GM12878 (cell line): ENCODE measurements at regions not wholly inside any gene's neighbourhood (a gene's known extent, or its start where the extent isn't known, plus 50 kb on each side); places are given as distances from the start of the nearest gene placed in this dataset.
A peak's percentile ranks its signal among the peaks of the same experiment; 100 is the strongest.

Experiments
- ATAC-seq: fragments of 200-7000 bp; cut with Tn5 transposase; 3 replicates; pipeline ENCODE4 v1.9.1; 2020; ENCODE audit warnings: mild to moderate bottlenecking, moderate library complexity
- BruUV-seq: library from RNA; stranded (reverse); fragments of 400-500 nt; replicated peaks from 2 replicates; lab custom pipeline; 2021; lab: Mats Ljungman, UMichigan
- CTCF ChIA-PET: fragments of 300-600 bp; sonication (Branson Sonifier 250); formaldehyde crosslinking; extraction: SDS; loops from one replicate; lab custom pipeline; 2021; ENCODE audit warnings: inconsistent platforms; lab: Yijun Ruan, JAX
- POLR2A ChIA-PET: fragments of 350-600 bp; formaldehyde crosslinking; extraction: SDS; loops from one replicate; lab custom pipeline; 2021; ENCODE audit warnings: inconsistent platforms; lab: Charles Lee
- RAD21 ChIA-PET: fragments of 300-600 bp; sonication (Branson Sonifier 250); formaldehyde crosslinking; loops from one replicate; lab custom pipeline; 2023; ENCODE audit warnings: antibody characterized with exemption; ENCODE audit not compliant: unreplicated experiment; lab: Charles Lee
- SMC1A ChIA-PET: fragments of 300-600 bp; sonication (Branson Sonifier 250); formaldehyde crosslinking; loops from one replicate; lab custom pipeline; 2023; ENCODE audit not compliant: unreplicated experiment, uncharacterized antibody; lab: Charles Lee
- DNase-seq: peaks from one replicate; pipeline ENCODE4 v3.0.0-alpha.2; 2011; ENCODE audit warnings: low read depth, low spot score
- FAIRE-seq: peaks from 3 replicates; lab custom pipeline; 2011; peaks lifted over from hg19 to GRCh38; lab: Jason Lieb, UNC
- H2AFZ ChIP-seq: 2 replicates; pipeline ENCODE4 v1.6.0; 2011; ENCODE audit warnings: low read depth, low read length, control low read depth; ENCODE audit not compliant: control insufficient read depth
- H3K27ac ChIP-seq: 2 replicates; pipeline ENCODE4 v1.5.1; 2011; ENCODE audit warnings: control low read depth; ENCODE audit not compliant: control insufficient read depth, insufficient read depth
- H3K27me3 ChIP-seq, 2 experiments: replicated peaks in 1 of 2; 2 replicates each; pipeline versions ENCODE4 v1.6.0 to v1.6.1; 2011; ENCODE audit warnings: low read length in 1 of 2; ENCODE audit not compliant: control insufficient read depth in 2 of 2, insufficient read depth in 2 of 2
- H3K36me3 ChIP-seq, 2 experiments: 2 replicates each; pipeline ENCODE4 v1.5.1; 2011; ENCODE audit warnings: low read length in 1 of 2; ENCODE audit not compliant: control insufficient read depth in 2 of 2, insufficient read depth in 2 of 2
- H3K4me1 ChIP-seq: 2 replicates; pipeline ENCODE4 v1.6.1; 2011; ENCODE audit warnings: mild to moderate bottlenecking, low read length, moderate library complexity, mixed read lengths; ENCODE audit not compliant: control insufficient read depth, insufficient read depth
- H3K4me2 ChIP-seq: 2 replicates; pipeline ENCODE4 v1.6.0; 2011; ENCODE audit warnings: control low read depth; ENCODE audit not compliant: control insufficient read depth, insufficient read depth
- H3K4me3 ChIP-seq: fragments of 200-600 bp; sonication (generic); 2 replicates; pipeline ENCODE4 v1.5.1; 2016
- H3K79me2 ChIP-seq: 2 replicates; pipeline ENCODE4 v1.6.0; 2011; ENCODE audit warnings: low read length; ENCODE audit not compliant: control insufficient read depth, insufficient read depth
- H3K9ac ChIP-seq: 2 replicates; pipeline ENCODE4 v1.8.0; 2011; ENCODE audit warnings: low read length, control low read depth, mixed read lengths; ENCODE audit not compliant: control insufficient read depth, insufficient read depth
- H3K9me3 ChIP-seq: replicated peaks from 3 replicates; pipeline ENCODE4 v1.5.1; 2011; ENCODE audit warnings: mild to moderate bottlenecking, low read length; ENCODE audit not compliant: control insufficient read depth, insufficient read depth
- H4K20me1 ChIP-seq: 2 replicates; pipeline ENCODE4 v1.6.0; 2011; ENCODE audit not compliant: control insufficient read depth, insufficient read depth
- WGBS: methylation state at CpG from one replicate; pipeline ENCODE4 v1.1.6; 2016; ENCODE audit warnings: low lambda C conversion rate; ENCODE audit not compliant: insufficient replicate concordance, insufficient coverage; ENCODE audit errors: missing lambda C conversion rate; 5-methylcytosine and 5-hydroxymethylcytosine counted together
- in situ Hi-C: fragments of 300-500 bp; cut with MboI; formaldehyde crosslinking; loops from 9 replicates; pipeline ENCODE4 v1.14.3; 2018; ENCODE audit warnings: mixed read lengths
- intact Hi-C: fragments of 100-400 bp; cut with micrococcal nuclease; formaldehyde crosslinking; loops from one replicate; pipeline ENCODE4 v1.14.2; 2022; ENCODE audit not compliant: unreplicated experiment
- TF ChIP-seq, protein P1 (sequence below): fragments of 450-650 bp; IDR thresholded peaks from 2 replicates; pipeline ENCODE4 v1.6.1; 2017; ENCODE audit warnings: low read depth, mild to moderate bottlenecking, moderate library complexity
- TF ChIP-seq, protein P2 (sequence below), 3 experiments: IDR thresholded peaks in 2 of 3; conservative IDR thresholded peaks in 1 of 3; 2 replicates each; pipeline ENCODE4 v1.5.1; 2011; ENCODE audit warnings: low read depth in 3 of 3, low read length in 3 of 3, mild to moderate bottlenecking in 3 of 3, control low read depth in 2 of 3, moderate library complexity in 2 of 3, inconsistent platforms in 1 of 3, mixed read lengths in 1 of 3; ENCODE audit not compliant: control insufficient read depth in 2 of 3, insufficient read depth in 1 of 3; ENCODE audit errors: extremely low read depth in 1 of 3

DNA sequence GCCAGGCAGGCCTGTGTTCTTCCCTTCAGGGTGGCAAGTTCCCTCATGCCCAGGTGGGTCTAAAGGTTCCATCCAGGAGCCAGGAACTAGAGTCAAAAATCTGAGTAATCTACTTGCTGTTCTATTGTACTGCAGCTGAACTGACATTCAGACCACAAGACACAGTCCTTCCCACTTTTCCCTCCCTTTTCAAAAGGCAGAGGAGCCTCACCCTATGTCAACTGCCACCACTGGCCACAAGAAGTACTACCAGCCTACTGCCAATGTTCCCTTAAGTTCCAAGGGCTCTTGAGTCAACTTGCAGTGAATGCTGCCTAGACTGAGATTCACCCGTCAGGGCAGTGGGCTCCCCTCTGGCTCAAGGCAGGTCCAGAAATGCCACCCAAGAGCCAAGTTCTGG lies 133.5 kb downstream of the FAM47B start:
- no TSS peak for BruUV-seq
- FAIRE-seq: no peak

More for the DNA sequence above, 133.5 kb downstream of the FAM47B start:
- ChIA-PET POLR2A (no interaction called here), CTCF (no interaction called here), RAD21 (no interaction called here), SMC1A (no interaction called here)
- no peaks in the 10 kb centered on the region for H3K9me3 ChIP-seq
- no peak overlapping the region for H3K27ac ChIP-seq
- H3K4me3 ChIP-seq: no peak overlapping the region
- H3K9ac ChIP-seq: no peak overlapping the region
- WGBS: 93% methylated on average over 1 of the region's 1 CpG
- H3K79me2 ChIP-seq: no peaks in the 10 kb centered on the region
- TF ChIP-seq, protein P1, sequence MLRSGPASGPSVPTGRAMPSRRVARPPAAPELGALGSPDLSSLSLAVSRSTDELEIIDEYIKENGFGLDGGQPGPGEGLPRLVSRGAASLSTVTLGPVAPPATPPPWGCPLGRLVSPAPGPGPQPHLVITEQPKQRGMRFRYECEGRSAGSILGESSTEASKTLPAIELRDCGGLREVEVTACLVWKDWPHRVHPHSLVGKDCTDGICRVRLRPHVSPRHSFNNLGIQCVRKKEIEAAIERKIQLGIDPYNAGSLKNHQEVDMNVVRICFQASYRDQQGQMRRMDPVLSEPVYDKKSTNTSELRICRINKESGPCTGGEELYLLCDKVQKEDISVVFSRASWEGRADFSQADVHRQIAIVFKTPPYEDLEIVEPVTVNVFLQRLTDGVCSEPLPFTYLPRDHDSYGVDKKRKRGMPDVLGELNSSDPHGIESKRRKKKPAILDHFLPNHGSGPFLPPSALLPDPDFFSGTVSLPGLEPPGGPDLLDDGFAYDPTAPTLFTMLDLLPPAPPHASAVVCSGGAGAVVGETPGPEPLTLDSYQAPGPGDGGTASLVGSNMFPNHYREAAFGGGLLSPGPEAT: no peak
- TF ChIP-seq, protein P2, sequence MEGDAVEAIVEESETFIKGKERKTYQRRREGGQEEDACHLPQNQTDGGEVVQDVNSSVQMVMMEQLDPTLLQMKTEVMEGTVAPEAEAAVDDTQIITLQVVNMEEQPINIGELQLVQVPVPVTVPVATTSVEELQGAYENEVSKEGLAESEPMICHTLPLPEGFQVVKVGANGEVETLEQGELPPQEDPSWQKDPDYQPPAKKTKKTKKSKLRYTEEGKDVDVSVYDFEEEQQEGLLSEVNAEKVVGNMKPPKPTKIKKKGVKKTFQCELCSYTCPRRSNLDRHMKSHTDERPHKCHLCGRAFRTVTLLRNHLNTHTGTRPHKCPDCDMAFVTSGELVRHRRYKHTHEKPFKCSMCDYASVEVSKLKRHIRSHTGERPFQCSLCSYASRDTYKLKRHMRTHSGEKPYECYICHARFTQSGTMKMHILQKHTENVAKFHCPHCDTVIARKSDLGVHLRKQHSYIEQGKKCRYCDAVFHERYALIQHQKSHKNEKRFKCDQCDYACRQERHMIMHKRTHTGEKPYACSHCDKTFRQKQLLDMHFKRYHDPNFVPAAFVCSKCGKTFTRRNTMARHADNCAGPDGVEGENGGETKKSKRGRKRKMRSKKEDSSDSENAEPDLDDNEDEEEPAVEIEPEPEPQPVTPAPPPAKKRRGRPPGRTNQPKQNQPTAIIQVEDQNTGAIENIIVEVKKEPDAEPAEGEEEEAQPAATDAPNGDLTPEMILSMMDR (IDR thresholded peaks at IDR 0.05 in 2 of 3, conservative IDR thresholded peaks at IDR 0.05 in 1 of 3; ENCODE audit: control insufficient read depth in 2 of 3, extremely low read depth in 1 of 3, insufficient read depth in 1 of 3, low read depth in 3 of 3, low read length in 3 of 3): 0 out of 6 replicates have a peak, but pooled peaks of 1 of the 3 experiments have one; percentile 3
- no peaks in the 10 kb centered on the region for H3K36me3 ChIP-seq
- no peak overlapping the region for H2AFZ ChIP-seq
- in situ Hi-C loops (no loop called here), intact Hi-C loops (no loop called here)
- no peaks in the 10 kb centered on the region for H3K4me1 ChIP-seq
- no peak for DNase-seq
- H3K27me3 ChIP-seq: no peaks in the 10 kb centered on the region
- H4K20me1 ChIP-seq: no peaks in the 10 kb centered on the region
- ATAC-seq: no peak; the same call in 2 of the 3 replicates
- H3K4me2 ChIP-seq: no peak overlapping the region
